GM18520 (cell line): ENCODE measurements at regions not wholly inside any gene's neighbourhood (a gene's known extent, or its start where the extent isn't known, plus 50 kb on each side); places are given as distances from the start of the nearest gene placed in this dataset.
"Not testable (repeated sequence)": the region's sequence is repeated elsewhere in the genome, so short reads cannot be mapped to it uniquely, and the experiment has no call there.

Source experiments
- ATAC-seq: cut with Tn5 transposase; IDR thresholded peaks from one replicate; pipeline ENCODE4 v1.9.1; 2021; ENCODE audit not compliant: unreplicated experiment

- no peak for ATAC-seq
Observed at GRCh38 chr6:51213811-51214210, 395.1 kb downstream of the TFAP2B start.

GRCh38 chr6:51214442-51214841 is 395.8 kb downstream of the TFAP2B start:
- no peak for ATAC-seq

GRCh38 chr6:51218181-51218580 is 399.5 kb downstream of the TFAP2B start:
- ATAC-seq: no peak

- not testable (repeated sequence) for ATAC-seq
Observed at GRCh38 chr6:51224580-51225240, 406.0 kb downstream of the TFAP2B start.

- ATAC-seq: no peak
Observed at GRCh38 chr6:51241376-51241775, 422.7 kb downstream of the TFAP2B start.

GRCh38 chr6:51249798-51250197 is 431.1 kb downstream of the TFAP2B start:
- no peak for ATAC-seq

- no peak for ATAC-seq
Observed at GRCh38 chr6:51250317-51250716, 431.6 kb downstream of the TFAP2B start.

GRCh38 chr6:51257938-51258337 is 439.3 kb downstream of the TFAP2B start:
- ATAC-seq: no peak

GRCh38 chr6:51260003-51260402 is 441.3 kb downstream of the TFAP2B start:
- ATAC-seq: no peak

- no peak for ATAC-seq
Observed at GRCh38 chr6:51261691-51262090, 443.0 kb downstream of the TFAP2B start.

GRCh38 chr6:51265426-51265825 is 446.8 kb downstream of the TFAP2B start:
- ATAC-seq: no peak

- ATAC-seq: no peak
Observed at GRCh38 chr6:51266604-51267003, 447.9 kb downstream of the TFAP2B start.

- no peak for ATAC-seq
Observed at GRCh38 chr6:51268666-51269065, 450.0 kb downstream of the TFAP2B start.

GRCh38 chr6:51269876-51270275 is 451.2 kb downstream of the TFAP2B start:
- ATAC-seq: no peak

GRCh38 chr6:51271615-51272014 is 452.9 kb downstream of the TFAP2B start:
- no peak for ATAC-seq

- no peak for ATAC-seq
Observed at GRCh38 chr6:51273228-51273961, 454.7 kb downstream of the TFAP2B start.

GRCh38 chr6:51277474-51277873 is 458.8 kb downstream of the TFAP2B start:
- ATAC-seq: no peak

- ATAC-seq: no peak
Observed at GRCh38 chr6:51282026-51282425, 463.4 kb downstream of the TFAP2B start.

- ATAC-seq: no peak
Observed at GRCh38 chr6:51283723-51284355, 465.2 kb downstream of the TFAP2B start.

- ATAC-seq: no peak
Observed at GRCh38 chr6:51285876-51286275, 467.2 kb downstream of the TFAP2B start.

GRCh38 chr6:51289041-51289440 is 470.4 kb downstream of the TFAP2B start:
- no peak for ATAC-seq

- no peak for ATAC-seq
Observed at GRCh38 chr6:51292659-51293058, 474.0 kb downstream of the TFAP2B start.
